SW 1271 (cell line): ENCODE measurements at regions not wholly inside any gene's neighbourhood (a gene's known extent, or its start where the extent isn't known, plus 50 kb on each side); places are given as distances from the start of the nearest gene placed in this dataset.

Experiments used
- DNase-seq, 2 experiments: peaks; one replicate each; lab custom pipeline; 2025; lab: John Stamatoyannopoulos, UW

DNA sequence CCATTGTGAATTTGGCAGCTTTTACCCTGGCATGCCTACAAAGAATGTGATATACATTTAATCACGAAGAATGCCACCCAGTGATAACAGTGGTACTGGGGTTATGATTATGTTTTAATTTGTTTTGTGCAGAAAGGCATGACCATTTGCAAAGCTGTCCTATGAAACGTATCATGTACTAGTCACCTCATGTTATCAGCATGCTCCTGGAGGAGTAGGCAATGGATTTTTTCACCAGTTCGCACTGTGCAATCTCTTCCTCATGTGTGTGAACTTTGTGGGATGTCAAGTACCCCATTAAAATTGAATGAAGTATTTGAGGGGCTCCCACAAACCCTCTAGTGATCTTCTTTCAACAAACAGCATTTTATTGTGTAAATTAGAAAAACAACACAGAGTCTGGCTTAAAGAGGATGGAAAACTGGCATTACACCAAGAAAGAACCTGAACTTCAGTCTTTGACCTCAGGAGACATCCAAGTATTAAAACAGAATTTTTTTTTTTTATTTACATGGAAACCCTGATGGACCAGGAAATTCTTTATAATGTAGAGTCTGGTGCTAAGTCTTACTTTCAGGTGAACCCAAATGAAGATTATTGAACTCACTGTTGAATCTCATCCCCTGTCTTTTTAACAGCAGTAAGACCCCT is 200.6 kb upstream of the PGRMC2 start:
- DNase-seq, result no peak

DNA sequence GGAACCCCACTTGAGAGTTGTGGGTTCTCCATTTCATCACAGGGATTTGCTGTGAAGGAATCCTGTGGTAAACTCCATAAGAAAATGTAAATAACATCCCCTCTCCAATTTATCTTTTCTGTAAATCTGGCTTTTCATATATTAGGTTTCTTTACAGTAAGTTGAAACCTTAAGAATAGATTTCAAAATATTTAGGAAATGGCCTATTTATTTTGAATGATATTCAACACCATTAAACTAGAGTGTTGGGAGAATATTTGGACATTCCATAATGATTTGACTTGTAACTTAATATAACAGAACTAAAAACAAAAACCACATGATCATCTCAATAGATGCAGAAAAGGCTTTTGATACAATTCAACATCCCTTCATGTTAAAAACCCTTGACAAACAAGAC is 197.3 kb upstream of the PGRMC2 start:
- DNase-seq, result no peak

DNA sequence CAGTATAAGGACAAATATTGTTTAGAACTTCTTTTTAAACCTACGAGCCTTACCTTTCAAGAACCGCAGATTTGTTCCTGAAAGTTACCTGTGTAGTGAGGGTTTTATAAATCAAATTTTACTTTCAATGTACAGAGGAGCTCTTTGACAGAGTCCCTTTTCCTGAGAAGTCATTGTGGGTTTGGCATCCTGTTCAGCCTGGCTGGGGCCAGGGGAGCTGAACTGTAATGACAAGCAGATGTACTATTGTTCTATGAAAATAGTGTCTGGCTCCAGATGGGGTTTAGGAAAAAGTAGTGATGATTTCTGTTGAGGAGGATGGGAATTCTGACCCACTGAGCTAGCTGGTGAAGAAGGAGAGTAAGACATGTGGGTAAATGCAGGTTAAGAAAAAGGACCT is 196.2 kb upstream of the PGRMC2 start:
- DNase-seq, result no peak

DNA sequence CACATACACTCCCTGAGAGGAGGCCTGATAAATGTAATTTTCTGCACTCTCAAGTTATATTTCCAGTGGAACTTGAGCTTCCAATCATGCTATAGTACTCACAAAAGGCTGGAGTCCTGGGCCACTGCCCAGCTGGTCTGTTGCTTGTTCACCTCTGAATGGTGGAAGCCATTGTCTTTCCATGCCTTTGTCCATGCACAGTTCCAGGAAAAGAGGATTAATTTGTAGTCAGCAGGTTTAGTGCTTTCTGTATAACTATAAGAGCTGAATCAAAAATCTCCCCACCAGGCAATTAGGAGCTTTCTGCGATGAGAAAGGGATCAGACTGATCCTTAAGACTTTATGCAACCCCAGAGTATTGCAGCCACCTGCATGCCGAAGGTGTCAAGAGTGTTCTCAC is 195.4 kb upstream of the PGRMC2 start:
- no peak for DNase-seq

DNA sequence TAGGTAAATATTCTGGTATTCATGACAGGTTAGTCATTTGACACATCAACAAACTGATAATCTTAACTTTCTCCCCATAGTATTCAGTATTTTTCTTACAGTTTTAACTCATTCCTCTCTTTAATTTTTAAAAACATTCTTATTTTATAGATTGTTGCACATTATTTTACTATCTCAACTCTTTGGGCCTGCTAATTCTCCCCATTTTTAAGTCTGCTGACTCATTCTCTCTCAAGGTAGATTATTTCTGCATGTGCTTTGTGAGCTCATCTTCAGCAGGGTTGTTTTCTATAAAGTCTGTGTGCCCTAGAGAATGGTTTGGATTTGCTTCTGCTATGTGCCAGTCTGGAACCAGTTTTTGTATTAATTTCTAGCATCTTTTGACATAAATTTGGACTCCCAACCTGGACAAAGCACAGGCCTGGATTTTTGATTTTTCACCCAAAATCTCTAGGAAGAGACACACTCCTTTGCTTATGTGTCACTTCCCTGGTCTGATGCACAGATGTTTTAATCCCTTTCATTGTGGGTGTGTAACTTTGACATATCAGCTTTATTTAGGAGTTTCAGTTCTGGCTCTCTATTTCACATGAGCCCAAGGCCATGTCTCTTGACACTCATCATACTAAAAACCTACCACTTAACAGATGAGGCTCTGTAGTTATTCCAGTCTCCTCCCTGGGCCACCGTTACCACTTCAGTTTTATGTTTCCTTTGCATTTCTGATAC is 194.3 kb upstream of the PGRMC2 start:
- DNase-seq, result no peak

DNA sequence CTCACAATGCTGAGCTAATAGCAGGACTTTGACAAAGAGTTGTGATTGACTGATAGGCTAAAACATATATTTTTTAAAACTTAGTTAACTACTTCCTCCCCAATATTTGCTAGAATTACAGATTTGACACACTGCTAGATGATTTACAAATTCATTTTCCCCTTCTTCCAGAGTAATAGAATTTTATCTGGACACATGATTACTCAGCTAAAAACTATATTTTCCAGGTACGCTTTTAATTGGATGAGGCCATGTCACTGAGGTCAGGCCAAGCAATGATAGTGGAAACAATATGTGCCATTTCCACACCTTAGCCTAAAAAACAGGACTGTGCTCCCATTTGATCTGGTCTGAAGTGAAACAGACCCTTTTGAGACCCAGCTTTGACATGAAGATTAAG is 193.3 kb upstream of the PGRMC2 start:
- no peak for DNase-seq

DNA sequence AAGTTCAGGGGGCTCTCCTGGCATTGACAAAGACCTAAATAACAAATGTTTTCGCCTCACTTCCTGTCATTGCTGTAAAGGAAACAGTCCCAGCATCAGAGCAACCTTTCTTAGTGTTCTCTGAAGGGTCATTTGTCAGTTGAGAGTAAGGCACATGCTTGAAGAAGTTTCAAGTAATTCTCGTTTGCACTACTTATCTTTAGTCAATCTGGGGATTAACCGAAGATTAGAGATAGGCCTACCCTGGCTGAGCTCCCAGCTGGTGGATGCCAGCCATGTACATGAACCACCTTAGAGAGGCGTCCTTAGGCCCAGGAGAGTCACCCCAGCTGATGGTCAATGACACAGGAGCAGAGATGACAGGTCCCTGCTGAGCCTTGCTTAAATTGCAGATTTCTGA is 189.9 kb upstream of the PGRMC2 start:
- DNase-seq, result no peak

DNA sequence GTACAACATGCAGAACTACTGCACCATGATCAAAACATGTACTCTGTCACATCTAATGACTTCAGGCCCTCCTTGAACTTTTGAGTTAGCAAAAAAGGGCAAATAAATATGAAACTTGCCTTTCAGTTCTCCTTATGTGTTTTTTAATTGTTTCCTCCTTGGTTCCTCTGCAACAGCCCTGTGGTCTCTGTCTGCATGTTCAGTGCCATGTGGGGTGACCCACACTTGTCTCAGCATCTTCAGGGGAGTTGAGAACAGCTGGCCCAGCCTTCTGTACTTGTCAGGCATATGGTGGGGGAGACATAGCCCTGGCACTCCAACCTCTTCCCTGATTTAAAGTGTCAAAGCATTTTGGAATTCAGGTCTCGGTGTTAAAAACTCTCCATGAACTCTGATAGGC is 188.0 kb upstream of the PGRMC2 start:
- no peak for DNase-seq

DNA sequence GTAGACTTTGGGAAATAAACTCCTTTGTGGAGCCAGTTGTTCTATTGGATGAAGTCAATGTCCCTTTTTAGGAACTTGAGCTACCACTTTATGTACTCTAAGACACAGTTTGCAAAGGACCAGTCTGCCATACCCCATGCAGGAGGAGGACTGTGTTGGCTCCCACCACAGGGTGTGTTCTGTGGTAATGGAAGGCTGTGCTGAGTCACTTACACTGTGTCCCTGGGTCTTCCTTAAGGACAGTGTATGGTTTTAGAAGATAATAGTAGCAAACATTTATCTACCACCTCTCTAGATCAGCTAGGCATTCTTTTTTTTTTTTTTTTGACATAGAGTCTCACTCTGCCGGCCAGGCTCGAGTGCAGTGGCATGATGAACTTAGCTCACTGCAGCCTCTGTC is 184.0 kb upstream of the PGRMC2 start:
- no peak for DNase-seq

DNA sequence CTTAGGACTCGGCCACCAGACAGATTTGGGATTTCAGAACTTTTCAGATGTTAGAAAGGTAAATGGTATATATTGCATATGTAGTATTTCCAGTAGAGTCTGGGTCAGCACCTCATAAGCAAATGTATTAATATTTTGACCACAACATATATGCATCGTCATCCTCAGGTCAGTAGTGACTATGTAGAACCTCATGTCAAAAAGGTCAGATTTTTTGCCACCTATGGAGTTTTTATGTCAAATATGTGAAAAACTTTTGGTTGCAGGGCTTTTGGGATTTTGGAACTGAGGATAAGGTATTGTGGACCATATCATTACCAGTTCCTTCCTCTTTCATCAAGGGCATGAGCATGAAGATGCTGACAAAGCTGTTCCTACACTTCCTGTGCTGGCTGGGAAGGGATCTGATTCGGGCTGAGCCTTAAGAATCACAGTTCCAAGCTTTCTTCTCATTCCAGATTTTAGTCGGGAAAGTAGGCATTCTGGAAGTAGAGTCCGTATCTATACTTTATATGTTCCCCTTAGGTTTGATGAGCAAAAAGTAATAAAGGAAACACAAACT is 183.0 kb upstream of the PGRMC2 start:
- DNase-seq, result no peak

DNA sequence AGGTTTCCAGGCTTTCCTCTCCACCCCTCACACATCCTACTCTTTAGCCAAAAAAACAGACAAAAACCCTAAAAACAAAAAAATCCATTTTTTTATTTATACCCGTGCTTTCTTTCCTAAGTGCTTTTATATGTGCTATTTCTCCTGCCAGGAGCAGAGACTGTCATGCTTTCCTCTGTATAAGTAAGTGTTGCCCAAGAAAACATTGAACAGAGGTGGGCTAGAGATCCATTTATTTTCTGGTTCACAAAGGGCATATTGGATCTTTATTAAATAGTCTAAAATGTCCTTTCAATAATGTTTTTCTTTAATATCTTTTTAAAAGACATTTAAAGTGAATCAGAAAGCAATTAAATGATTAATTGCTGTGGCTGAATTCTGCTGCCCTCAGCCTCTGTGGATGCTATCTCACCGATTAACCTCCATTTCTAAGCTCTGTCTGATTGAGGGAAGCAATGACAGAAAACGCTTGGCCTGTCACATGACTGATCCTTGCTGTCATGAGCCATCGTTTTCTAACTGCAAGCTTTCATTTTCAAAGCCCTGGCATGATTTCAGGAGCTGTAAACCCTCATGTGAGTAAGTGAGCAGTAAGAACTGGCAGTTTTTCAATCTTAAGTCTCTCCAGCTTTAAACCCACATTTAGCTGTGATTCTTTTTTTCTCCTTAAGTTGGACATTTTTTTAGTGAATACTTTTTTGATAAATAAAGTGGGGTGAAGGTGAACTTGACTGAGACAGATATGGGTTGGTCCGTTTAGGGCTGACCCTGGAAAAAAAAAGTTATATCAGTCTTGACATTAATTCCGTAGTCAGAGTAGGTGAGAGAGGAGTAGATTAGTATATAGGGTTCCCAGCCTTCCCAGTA is 180.7 kb upstream of the PGRMC2 start:
- DNase-seq, result no peak

DNA sequence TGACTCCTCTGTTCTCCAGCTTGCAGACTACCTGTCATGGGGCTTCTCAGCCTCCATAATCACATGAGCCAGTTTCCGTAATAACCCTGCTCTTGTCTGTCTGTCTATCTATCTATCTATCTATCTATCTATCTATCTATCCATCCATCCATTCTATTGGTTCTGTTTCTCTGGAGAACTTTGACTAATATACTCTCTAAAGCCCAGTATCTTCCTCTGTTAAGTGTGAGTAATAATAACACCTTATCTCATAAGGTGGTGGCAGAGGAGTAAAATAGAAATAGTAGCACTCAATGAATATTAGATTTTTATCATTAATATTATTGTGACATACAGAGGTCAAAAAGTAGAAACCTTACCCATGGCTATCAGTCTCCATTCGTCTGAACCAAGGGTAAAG is 177.9 kb upstream of the PGRMC2 start:
- no peak for DNase-seq

DNA sequence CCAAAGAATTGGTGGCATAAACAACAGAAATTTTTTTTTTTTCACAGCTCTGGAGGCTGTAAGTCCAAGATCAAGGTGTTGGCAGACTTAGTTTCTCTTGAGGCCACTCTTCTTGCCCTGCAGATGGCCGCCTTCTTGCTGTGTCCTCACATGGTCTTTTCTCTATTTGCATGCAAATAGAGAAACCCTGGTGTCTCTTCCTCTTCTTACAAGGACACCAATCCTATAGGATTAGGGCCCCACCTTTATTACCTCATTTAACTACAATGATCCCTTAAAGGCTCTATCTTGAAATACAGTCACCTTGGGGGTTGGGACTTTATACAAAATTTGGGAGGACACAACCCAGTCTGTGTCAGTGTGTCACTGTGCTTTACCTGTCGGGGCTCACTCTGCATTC is 175.4 kb upstream of the PGRMC2 start:
- DNase-seq, result no peak

DNA sequence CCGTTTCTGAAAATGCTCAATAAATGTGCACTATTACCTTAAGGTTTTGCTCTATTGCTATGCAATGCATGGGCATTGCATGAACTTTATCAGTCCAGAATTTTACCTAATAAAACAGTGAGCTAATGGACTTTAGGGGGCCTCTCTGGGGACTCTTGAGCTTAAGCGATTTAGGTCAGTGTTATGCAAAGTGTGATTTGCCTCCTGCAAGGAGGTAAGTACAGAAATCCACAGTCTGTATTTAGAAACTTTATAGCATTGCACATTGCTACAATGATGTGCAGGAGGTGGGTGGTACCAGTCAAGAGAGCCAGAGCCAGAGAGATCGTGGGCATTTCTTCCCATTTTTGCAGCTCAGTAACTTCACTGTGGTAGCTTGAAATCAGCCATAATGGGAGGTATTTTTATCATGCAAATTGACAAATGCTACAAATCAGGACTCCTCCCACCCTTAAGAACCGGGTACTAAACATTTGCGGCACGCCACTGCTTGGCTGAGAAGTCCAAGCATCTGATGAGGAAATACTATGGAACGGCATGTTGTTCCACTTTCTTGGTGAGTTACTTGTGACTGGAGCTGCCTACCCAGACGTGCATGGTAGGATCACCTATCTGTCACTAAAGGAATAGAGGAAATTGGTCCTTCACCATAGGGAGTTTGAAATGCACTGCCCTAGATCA is 174.6 kb upstream of the PGRMC2 start:
- DNase-seq, result no peak

DNA sequence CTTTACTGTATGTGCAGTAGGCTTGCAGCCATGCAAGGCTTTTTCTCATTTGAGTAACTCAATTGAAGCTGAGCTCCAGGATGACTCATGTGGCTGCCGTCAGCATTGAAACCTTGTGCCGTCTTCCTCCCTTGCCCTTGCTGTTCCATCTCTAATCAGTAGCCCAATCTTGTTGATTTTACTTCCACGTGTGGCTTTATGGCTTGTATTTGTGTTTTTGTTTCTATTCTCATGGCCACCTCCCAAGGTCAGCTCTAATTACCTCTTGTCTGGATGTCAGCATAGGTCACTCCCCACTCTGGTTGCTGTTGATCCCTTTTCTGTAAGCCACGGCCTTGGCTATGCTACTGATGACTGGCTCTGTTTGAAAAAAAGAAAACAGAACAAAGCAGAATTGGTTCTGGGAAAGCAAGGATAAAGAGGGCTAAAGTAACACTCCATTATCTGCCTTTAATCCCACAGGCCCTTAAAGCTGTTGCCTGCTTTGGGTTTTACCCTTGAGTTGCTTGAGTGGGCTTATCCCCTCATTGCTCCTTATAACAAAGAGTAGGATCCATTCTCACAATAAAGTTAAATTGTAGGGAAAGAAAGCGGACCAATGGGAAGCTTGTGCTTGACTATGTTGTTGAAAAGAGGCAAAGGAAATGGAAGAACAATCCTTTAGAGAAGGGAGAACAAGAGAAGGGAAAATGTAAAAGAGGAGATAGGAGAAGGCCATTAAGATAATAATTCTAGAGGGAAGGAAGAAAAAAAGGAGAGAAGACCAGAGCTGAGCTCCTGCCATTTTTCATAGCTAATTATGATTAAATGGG is 173.9 kb upstream of the PGRMC2 start:
- DNase-seq, result no peak

DNA sequence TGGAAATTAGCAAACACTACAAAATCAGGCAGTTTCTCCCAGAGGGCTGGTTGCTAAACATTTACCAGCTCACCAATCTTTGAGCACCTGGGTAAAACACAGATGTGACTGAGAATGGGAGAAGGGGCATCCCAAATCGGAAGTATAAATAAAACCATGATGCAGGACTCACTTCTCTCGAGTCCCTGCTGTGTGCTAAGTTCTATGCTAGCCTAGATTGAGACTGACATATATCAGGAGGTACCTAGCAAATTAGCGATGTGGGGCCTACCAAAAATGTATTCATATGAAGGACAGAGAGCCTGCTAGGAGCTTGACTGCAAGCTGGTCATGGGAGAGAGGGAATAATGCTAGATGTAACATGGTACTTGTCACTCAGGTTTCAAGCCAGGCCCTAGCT is 171.9 kb upstream of the PGRMC2 start:
- no peak for DNase-seq

DNA sequence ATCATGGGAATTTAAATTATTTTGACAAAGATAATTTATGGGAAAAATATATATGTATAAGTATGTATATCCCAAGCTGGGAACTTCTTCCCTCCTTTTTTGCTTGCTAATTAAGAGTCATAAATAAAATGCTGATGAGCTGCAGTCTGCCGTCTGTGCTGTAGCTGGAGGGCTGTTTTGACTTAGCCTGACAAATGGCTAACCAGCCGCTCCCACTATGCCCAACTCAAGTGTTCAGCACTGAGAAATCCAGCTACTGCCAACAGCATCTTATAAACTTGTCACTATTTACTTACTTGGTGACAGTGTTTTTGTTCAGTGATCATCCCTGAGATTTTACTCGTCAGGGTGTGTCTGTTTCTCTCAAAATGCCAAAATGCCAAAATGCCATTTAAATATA is 171.2 kb upstream of the PGRMC2 start:
- DNase-seq, result no peak

DNA sequence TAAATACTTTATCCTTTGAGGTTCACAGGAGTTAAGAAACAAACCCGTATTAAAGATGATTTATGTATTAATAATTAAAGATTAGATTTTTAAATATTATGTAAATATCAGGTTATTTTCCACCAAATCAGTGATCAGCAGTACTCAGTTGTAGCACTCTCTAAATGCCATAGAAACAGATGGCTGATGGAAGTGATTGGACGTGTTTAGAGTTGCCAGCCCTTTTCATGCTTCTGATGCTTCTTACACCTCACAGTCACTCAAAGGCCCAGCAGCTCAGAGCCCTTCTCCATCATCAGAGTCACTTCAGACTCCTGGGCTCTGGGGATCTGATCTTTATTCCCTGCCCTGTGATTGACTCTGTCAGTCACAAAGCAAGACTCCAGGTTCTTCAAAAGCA is 170.1 kb upstream of the PGRMC2 start:
- no peak for DNase-seq

DNA sequence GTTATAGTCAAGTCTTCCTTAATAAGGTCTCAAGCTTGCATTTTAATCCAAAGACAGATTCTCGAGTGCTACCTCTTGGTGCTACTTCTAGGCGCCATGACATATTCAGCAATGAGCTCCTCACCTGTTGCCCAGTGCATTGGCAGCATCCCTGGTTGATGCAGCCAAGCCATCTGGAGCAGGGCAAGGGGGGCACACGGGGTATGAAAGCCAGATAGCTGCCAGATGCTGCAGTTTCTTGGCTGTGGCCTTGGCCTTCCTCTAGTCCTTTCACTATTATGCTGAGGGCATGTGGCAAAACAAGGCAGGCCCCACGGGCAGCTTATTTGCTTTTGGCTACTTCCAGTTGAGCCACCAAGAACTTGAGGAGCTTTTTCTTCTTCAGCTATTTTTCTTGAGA is 168.6 kb upstream of the PGRMC2 start:
- DNase-seq, result no peak

DNA sequence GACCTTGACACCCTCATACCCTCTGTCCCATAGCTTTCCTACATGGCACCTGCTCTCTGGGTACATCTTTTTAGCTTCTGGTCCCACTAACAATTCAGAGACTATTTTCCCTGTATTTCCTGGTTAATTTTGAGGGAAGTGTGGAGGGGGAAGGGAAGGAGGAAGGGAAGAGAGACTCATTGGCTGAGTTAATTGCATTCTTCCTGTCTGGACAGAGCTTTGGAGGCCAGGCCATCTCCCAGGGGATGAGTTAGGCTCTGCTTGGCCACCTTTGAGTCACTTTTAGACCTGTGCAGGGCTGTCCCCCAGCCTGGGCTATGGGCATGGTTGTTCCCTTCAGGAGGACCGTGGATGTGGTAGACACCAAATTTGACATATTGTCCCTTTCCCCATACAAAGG is 167.9 kb upstream of the PGRMC2 start:
- no peak for DNase-seq

DNA sequence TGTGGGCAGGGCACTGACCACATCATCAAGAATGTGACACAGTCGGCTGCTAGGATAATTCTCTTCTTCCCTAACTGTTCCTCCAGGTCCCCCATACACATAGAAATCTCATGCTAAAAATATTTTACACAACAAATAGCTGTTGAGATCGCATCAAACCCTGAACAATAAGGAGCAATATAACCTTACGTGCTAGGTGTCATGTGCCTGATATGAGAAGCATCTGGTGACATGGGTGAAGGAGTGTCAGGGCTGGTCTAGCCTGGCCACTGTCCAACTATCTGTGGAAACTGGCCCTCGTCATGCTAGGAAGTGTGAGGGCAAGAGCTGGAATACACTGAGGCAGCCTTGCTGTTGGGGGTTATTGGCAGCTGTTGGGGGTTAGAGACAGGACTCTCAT is 167.3 kb upstream of the PGRMC2 start:
- no peak for DNase-seq
